HAP-1 (cell line): ENCODE measurements at regions not wholly inside any gene's neighbourhood (a gene's known extent, or its start where the extent isn't known, plus 50 kb on each side); places are given as distances from the start of the nearest gene placed in this dataset.
A peak's percentile ranks its signal among the peaks of the same experiment; 100 is the strongest.
"Not testable (repeated sequence)": the region's sequence is repeated elsewhere in the genome, so short reads cannot be mapped to it uniquely, and the experiment has no call there.

Source experiments
- DNase-seq, 2 experiments: peaks; one replicate each; pipeline ENCODE4 v3.0.0-alpha.2; 2016 to 2020; ENCODE audit warnings: low spot score in 2 of 2
- H3K27me3 ChIP-seq: fragments of 250-450 bp; sonication (Bioruptor Pico); 2 replicates; pipeline ENCODE4 v1.5.1; 2020; ENCODE audit warnings: low read depth, mild to moderate bottlenecking, moderate library complexity
- H3K36me3 ChIP-seq: fragments of 250-450 bp; sonication (Bioruptor Pico); replicated peaks from 2 replicates; pipeline ENCODE4 v1.5.1; 2020; ENCODE audit warnings: mild to moderate bottlenecking
- H3K4me1 ChIP-seq: fragments of 250-450 bp; sonication (Bioruptor Pico); 2 replicates; pipeline ENCODE4 v1.5.1; 2020; ENCODE audit warnings: mild to moderate bottlenecking
- H3K4me3 ChIP-seq: fragments of 250-450 bp; sonication (Bioruptor Pico); 2 replicates; pipeline ENCODE4 v1.5.1; 2020; ENCODE audit warnings: mild to moderate bottlenecking, moderate library complexity
- H3K9me3 ChIP-seq: fragments of 250-450 bp; sonication (Bioruptor Pico); 2 replicates; pipeline ENCODE4 v1.5.1; 2020; ENCODE audit warnings: mild to moderate bottlenecking, moderate library complexity
- in situ Hi-C: fragments of 300-500 bp; cut with MboI; formaldehyde crosslinking; loops from 3 replicates; pipeline ENCODE4 v1.14.3; 2020; ENCODE audit warnings: low sequenced_read_pairs, inconsistent platforms, mixed read lengths

- in situ Hi-C loops, H3K4me3 ChIP-seq, H3K36me3 ChIP-seq, DNase-seq, H3K9me3 ChIP-seq, H3K27me3 ChIP-seq, H3K4me1 ChIP-seq: not testable (repeated sequence)
These were observed 2980.4 kb downstream of the TUBA3C start for GRCh38 chr13:16201202-16201601.

GRCh38 chr13:16160609-16161008 is 3021.0 kb downstream of the TUBA3C start:
- H3K27me3 ChIP-seq, H3K9me3 ChIP-seq, H3K36me3 ChIP-seq, DNase-seq, H3K4me3 ChIP-seq, H3K4me1 ChIP-seq, in situ Hi-C loops: not testable (repeated sequence)

DNA sequence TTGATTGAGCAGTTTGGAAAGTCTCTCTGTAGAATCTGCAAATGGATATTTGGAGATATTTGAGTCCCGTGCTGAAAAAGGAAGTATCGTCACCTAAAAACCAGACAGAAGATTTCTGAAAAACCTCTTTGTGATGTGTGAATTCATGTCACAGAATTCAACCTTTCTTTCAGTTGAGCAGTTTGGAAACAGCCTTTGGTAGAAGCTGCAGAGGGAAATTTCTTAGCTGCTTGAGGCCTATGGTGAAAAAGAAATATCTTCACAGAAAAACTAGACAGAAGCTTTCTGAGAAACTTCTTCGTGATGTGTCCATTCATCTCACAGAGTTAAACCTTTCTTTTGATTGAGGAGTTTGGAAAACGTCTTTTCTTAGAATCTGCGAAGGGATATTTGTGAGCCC is 3022.7 kb downstream of the TUBA3C start:
- in situ Hi-C loops, H3K9me3 ChIP-seq, H3K36me3 ChIP-seq, DNase-seq, H3K27me3 ChIP-seq, H3K4me3 ChIP-seq, H3K4me1 ChIP-seq: not testable (repeated sequence)

DNA sequence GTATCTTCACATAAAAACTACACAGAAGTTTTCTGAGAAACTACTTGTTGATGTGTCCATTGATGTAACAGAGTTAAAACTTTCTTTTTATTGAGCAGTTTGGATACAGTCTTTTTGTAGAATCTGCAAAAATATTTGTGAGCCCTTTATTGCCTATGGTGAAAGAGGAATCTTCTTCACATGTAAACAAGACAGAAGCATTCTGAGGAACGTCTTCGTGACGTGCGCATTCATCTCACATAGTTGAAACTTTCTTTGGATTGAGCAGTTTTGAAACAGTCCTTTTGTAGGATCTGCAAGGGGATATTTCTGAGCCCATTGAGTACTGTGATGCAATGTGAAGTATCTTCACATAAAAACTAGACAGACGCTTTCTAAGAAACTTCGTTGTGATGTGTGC is 3023.6 kb downstream of the TUBA3C start:
- H3K4me1 ChIP-seq, in situ Hi-C loops, H3K9me3 ChIP-seq, DNase-seq, H3K36me3 ChIP-seq, H3K27me3 ChIP-seq, H3K4me3 ChIP-seq: not testable (repeated sequence)

GRCh38 chr13:16152849-16153248 is 3028.8 kb downstream of the TUBA3C start:
- H3K4me1 ChIP-seq, H3K4me3 ChIP-seq, H3K36me3 ChIP-seq, DNase-seq, H3K27me3 ChIP-seq, in situ Hi-C loops: not testable (repeated sequence)
- peaks cover 14% of the 10 kb centered on the region for H3K9me3 ChIP-seq

DNA sequence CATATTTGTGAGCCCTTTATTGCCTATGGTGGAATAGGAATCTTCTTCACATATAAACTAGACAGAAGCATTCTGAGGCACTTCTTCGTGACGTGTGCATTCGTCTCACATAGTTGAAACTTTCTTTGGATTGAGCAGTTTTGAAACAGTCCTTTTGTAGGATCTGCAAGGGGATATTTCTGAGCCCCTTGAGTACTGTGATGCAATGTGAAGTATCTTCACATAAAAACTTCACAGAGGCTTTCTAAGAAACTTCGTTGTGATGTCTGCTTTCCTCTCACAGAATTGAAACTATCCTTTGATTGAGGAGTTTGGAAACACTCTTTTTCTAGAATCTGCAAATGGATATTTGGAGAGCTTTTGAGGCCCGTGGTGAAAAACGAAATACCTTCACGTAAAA is 3030.3 kb downstream of the TUBA3C start:
- DNase-seq, H3K9me3 ChIP-seq, H3K4me1 ChIP-seq, H3K4me3 ChIP-seq, in situ Hi-C loops, H3K27me3 ChIP-seq, H3K36me3 ChIP-seq: not testable (repeated sequence)

GRCh38 chr13:16149415-16149814 is 3032.2 kb downstream of the TUBA3C start:
- H3K4me3 ChIP-seq, in situ Hi-C loops, H3K36me3 ChIP-seq: not testable (repeated sequence)

DNA sequence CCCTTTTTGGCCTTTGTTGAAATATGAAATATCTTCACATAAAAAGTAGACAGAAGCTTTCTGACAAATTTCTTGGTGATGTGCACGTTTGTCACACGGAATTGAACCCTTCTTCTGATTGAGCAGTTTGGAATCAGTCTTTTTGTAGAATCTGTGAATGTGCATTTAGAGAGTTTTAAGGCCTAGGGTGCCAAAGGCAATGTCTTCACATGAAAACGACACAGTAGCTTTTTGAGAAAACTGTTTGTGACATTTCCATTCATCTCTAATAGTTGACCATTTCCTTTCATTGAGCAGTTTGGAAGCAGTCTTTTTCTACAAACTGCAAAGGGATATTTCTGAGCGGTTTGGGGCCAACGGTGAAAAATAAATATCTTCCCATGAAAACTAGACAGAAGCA is 3036.0 kb downstream of the TUBA3C start:
- H3K4me1 ChIP-seq, DNase-seq, H3K4me3 ChIP-seq, H3K36me3 ChIP-seq, in situ Hi-C loops, H3K27me3 ChIP-seq: not testable (repeated sequence)
- peaks cover 13% of the 10 kb centered on the region for H3K9me3 ChIP-seq

More at GRCh38 chr13:16149415-16149814, 3032.2 kb downstream of the TUBA3C start:
- DNase-seq, H3K4me1 ChIP-seq, H3K27me3 ChIP-seq: not testable (repeated sequence)
- H3K9me3 ChIP-seq, result peaks cover 11% of the 10 kb centered on the region

- DNase-seq, result peak in 1 of 2 experiments; percentile 18
- H3K27me3 ChIP-seq, in situ Hi-C loops, H3K36me3 ChIP-seq, H3K4me1 ChIP-seq, H3K9me3 ChIP-seq, H3K4me3 ChIP-seq: not testable (repeated sequence)
These were observed 3040.3 kb downstream of the TUBA3C start for GRCh38 chr13:16141361-16141760.

GRCh38 chr13:16136846-16137245 is 3044.8 kb downstream of the TUBA3C start:
- in situ Hi-C loops, H3K4me3 ChIP-seq, H3K9me3 ChIP-seq, H3K4me1 ChIP-seq, H3K27me3 ChIP-seq, H3K36me3 ChIP-seq: not testable (repeated sequence)
- peak in 1 of 2 experiments; percentile 42 for DNase-seq

GRCh38 chr13:16128675-16129074 is 3052.9 kb downstream of the TUBA3C start:
- DNase-seq, H3K4me1 ChIP-seq, H3K36me3 ChIP-seq, H3K9me3 ChIP-seq, H3K27me3 ChIP-seq, in situ Hi-C loops, H3K4me3 ChIP-seq: not testable (repeated sequence)

GRCh38 chr13:16113391-16113790 is 3068.2 kb downstream of the TUBA3C start:
- H3K4me1 ChIP-seq, H3K9me3 ChIP-seq, H3K4me3 ChIP-seq, H3K36me3 ChIP-seq, in situ Hi-C loops, H3K27me3 ChIP-seq: not testable (repeated sequence)
- peak in 1 of 2 experiments; percentile 5 for DNase-seq
